WERI-Rb-1 (cell line): ENCODE measurements at regions not wholly inside any gene's neighbourhood (a gene's known extent, or its start where the extent isn't known, plus 50 kb on each side); places are given as distances from the start of the nearest gene placed in this dataset.
A peak's percentile ranks its signal among the peaks of the same experiment; 100 is the strongest.
"Not testable (repeated sequence)": the region's sequence is repeated elsewhere in the genome, so short reads cannot be mapped to it uniquely, and the experiment has no call there.

Experiments used
- DNase-seq: peaks from one replicate; pipeline ENCODE4 v3.0.0-alpha.2; 2020
- H3K27ac ChIP-seq: fragments of 250-450 bp; sonication (Bioruptor Pico); 2 replicates; pipeline ENCODE4 v1.5.1; 2020; ENCODE audit warnings: mild to moderate bottlenecking, moderate library complexity
- H3K27me3 ChIP-seq: fragments of 250-450 bp; sonication (Bioruptor Pico); 2 replicates; pipeline ENCODE4 v1.5.1; 2021; ENCODE audit warnings: mild to moderate bottlenecking, low read depth, moderate library complexity; ENCODE audit not compliant: insufficient read depth, severe bottlenecking
- H3K36me3 ChIP-seq: fragments of 250-450 bp; sonication (Bioruptor Pico); 2 replicates; pipeline ENCODE4 v1.5.1; 2020; ENCODE audit warnings: mild to moderate bottlenecking, moderate library complexity
- H3K4me3 ChIP-seq: 2 replicates; pipeline ENCODE4 v1.5.1; 2011; ENCODE audit warnings: low read depth, mild to moderate bottlenecking, control low read depth, low read length
- H3K9me3 ChIP-seq: fragments of 250-450 bp; sonication (Bioruptor Pico); 2 replicates; pipeline ENCODE4 v1.5.1; 2021; ENCODE audit warnings: mild to moderate bottlenecking, moderate library complexity; ENCODE audit not compliant: severe bottlenecking
- TF ChIP-seq, protein P1 (sequence below): IDR thresholded peaks from 2 replicates; pipeline ENCODE4 v1.5.1; 2011; ENCODE audit warnings: low read depth, mild to moderate bottlenecking, control low read depth, inconsistent platforms, low read length

DNA sequence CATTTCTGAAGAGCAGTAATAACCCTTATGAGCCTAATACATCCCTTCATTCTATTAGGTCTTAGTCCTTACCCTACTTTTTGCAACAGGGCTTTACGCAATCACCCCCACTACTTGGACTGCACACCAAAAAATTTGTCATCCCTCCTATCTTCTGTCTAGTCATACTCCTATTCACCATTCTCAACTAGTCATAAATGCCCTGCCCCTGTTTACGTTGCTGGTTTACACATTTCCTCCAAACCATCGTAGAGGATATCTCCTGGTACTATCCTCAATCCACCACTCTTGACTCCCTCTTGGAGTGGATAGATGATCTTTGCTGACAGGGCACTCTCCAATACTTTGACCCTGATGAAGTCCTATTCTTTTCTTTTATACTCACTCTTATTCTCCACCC lies 98.2 kb upstream of the CCNG1 start:
- Histone ChIP-seq H3K36me3 (no peaks in the 10 kb centered on the region), H3K9me3 (no peaks in the 10 kb centered on the region), H3K27me3 (peaks cover 41% of the 10 kb centered on the region), H3K27ac (no peak overlapping the region), H3K4me3 (no peak overlapping the region)
- TF ChIP-seq, protein P1, sequence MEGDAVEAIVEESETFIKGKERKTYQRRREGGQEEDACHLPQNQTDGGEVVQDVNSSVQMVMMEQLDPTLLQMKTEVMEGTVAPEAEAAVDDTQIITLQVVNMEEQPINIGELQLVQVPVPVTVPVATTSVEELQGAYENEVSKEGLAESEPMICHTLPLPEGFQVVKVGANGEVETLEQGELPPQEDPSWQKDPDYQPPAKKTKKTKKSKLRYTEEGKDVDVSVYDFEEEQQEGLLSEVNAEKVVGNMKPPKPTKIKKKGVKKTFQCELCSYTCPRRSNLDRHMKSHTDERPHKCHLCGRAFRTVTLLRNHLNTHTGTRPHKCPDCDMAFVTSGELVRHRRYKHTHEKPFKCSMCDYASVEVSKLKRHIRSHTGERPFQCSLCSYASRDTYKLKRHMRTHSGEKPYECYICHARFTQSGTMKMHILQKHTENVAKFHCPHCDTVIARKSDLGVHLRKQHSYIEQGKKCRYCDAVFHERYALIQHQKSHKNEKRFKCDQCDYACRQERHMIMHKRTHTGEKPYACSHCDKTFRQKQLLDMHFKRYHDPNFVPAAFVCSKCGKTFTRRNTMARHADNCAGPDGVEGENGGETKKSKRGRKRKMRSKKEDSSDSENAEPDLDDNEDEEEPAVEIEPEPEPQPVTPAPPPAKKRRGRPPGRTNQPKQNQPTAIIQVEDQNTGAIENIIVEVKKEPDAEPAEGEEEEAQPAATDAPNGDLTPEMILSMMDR: no peak
- no peak for DNase-seq

DNA sequence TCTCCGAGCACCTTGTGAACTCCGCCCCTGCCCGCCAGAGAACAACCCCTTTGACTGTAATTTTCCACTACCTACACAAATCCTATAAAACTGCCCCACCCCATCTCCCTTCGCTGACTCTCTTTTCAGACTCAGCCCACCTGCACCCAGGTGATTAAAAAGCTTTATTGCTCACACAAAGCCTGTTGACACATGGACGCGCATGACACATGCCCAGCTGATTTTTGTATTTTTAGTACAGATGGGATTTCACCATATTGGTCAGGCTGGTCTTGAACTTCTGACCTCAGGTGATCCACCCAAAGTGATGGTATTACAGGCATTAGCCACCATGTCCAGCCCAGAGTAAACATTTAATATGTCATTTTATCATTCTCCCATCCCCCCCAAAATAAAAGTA lies 97.0 kb upstream of the CCNG1 start:
- H3K27me3 ChIP-seq: peaks cover 43% of the 10 kb centered on the region
- not testable (repeated sequence) for H3K9me3 ChIP-seq, H3K36me3 ChIP-seq, DNase-seq, H3K4me3 ChIP-seq, H3K27ac ChIP-seq

- TF ChIP-seq, protein P1: no peak
- DNase-seq: no peak
- Histone ChIP-seq H3K9me3 (no peaks in the 10 kb centered on the region), H3K4me3 (no peak overlapping the region), H3K36me3 (no peaks in the 10 kb centered on the region), H3K27me3 (peaks cover 58% of the 10 kb centered on the region), H3K27ac (no peak overlapping the region)
These were observed 95.1 kb upstream of the CCNG1 start for GRCh38 chr5:163342306-163342705.

DNA sequence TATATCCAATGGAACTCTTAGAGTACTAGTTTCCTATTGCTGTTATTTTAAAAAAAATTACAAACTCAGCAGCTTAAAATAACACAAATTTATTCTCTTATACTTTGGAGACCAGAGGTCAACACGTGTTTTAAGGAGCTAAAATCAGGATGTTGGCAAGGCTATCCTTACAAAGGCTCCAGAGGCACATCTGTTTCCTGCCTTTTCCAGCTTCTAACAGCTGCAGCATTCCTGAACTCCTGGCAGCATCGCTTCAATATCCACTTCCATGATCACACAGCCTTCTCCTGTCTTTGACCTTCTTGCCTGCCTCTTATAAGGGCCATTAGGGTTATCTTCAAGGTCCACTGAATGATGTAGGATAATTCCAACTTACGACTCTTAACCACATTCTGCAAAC lies 92.2 kb upstream of the CCNG1 start:
- H3K36me3 ChIP-seq: no peaks in the 10 kb centered on the region
- no peaks in the 10 kb centered on the region for H3K9me3 ChIP-seq
- no peak overlapping the region for H3K27ac ChIP-seq
- H3K4me3 ChIP-seq: no peak overlapping the region
- H3K27me3 ChIP-seq: peaks cover 59% of the 10 kb centered on the region
- TF ChIP-seq, protein P1: no peak
- no peak for DNase-seq

GRCh38 chr5:163347671-163348070 lies 89.7 kb upstream of the CCNG1 start:
- no peaks in the 10 kb centered on the region for H3K9me3 ChIP-seq
- H3K27ac ChIP-seq: no peak overlapping the region
- H3K27me3 ChIP-seq: peaks cover 67% of the 10 kb centered on the region
- H3K4me3 ChIP-seq: no peak overlapping the region
- H3K36me3 ChIP-seq: no peaks in the 10 kb centered on the region
- TF ChIP-seq, protein P1: peak; percentile 58
- peak; percentile 45 for DNase-seq

- Histone ChIP-seq H3K27ac (no peak overlapping the region), H3K36me3 (no peaks in the 10 kb centered on the region), H3K4me3 (no peak overlapping the region), H3K9me3 (no peaks in the 10 kb centered on the region), H3K27me3 (peaks cover 67% of the 10 kb centered on the region)
- TF ChIP-seq, protein P1: no peak
- no peak for DNase-seq
These were observed 87.3 kb upstream of the CCNG1 start for GRCh38 chr5:163350083-163350482.
